Gastroesophageal sphincter (tissue), 4 donors: ENCODE measurements at regions not wholly inside any gene's neighbourhood (a gene's known extent, or its start where the extent isn't known, plus 50 kb on each side); places are given as distances from the start of the nearest gene placed in this dataset.

Experiments
- ATAC-seq: fragments of 150-250 bp; one replicate; pipeline ENCODE4 v1.9.1; 2016; ENCODE audit warnings: mild to moderate bottlenecking, moderate library complexity
- H3K27ac ChIP-seq, 4 donors: fragments of 200-600 bp; sonication (generic) in 3 of 4; 1 replicate in 3 of 4; 2 replicates in 1 of 4; pipeline ENCODE4 v1.5.1; 2016 to 2019
- H3K27me3 ChIP-seq: fragments of 200-600 bp; sonication (generic); one replicate; pipeline ENCODE4 v1.5.1; 2019
- H3K36me3 ChIP-seq, 2 donors: fragments of 200-600 bp; sonication (generic); one replicate each; pipeline ENCODE4 v1.5.1; 2019; ENCODE audit warnings: control low read depth in 1 of 2
- H3K4me1 ChIP-seq, 3 donors: fragments of 200-600 bp; sonication (generic); 1 replicate in 2 of 3; 2 replicates in 1 of 3; pipeline ENCODE4 v1.5.1; 2016 to 2019; ENCODE audit warnings: control low read depth in 2 of 3
- H3K4me3 ChIP-seq, 2 donors: fragments of 200-600 bp; sonication (generic); one replicate each; pipeline ENCODE4 v1.5.1; 2019; ENCODE audit warnings: mild to moderate bottlenecking in 1 of 2, moderate library complexity in 1 of 2
- H3K9me3 ChIP-seq, 3 donors: fragments of 200-600 bp; sonication (generic); one replicate each; pipeline ENCODE4 v1.5.1; 2017 to 2019; ENCODE audit warnings: control low read depth in 2 of 3
- CTCF ChIP-seq, 4 experiments: fragments of 200-600 bp in 2 of 4; fragments of 450-650 bp in 2 of 4; sonication (generic) in 1 of 4; IDR thresholded peaks; one replicate each; pipeline ENCODE4 v1.5.1; 2017 to 2019; ENCODE audit warnings: antibody characterized with exemption in 4 of 4, mild to moderate bottlenecking in 2 of 4, moderate library complexity in 2 of 4
- EP300 ChIP-seq: sonication (generic); formaldehyde crosslinking; IDR thresholded peaks from one replicate; pipeline ENCODE4 v1.6.1; 2017; ENCODE audit warnings: antibody characterized with exemption, mild to moderate bottlenecking
- POLR2A ChIP-seq, 2 donors: fragments of 450-650 bp; IDR thresholded peaks; one replicate each; pipeline ENCODE4 v1.6.1; 2017; ENCODE audit warnings: antibody characterized with exemption in 2 of 2, mild to moderate bottlenecking in 2 of 2, moderate library complexity in 1 of 2
- POLR2AphosphoS5 ChIP-seq: sonication (generic); formaldehyde crosslinking; IDR thresholded peaks from one replicate; pipeline ENCODE4 v1.6.1; 2017; ENCODE audit warnings: antibody characterized with exemption
- WGBS, 2 donors: methylation state at CpG; one replicate each; pipeline ENCODE4 v1.1.5; 2018; ENCODE audit warnings: low coverage in 1 of 2; 5-methylcytosine and 5-hydroxymethylcytosine counted together

GRCh38 chr5:145161391-145161790 is 673.8 kb downstream of the PRELID2 start:
- 36 to 54% methylated on average over 3 of the region's 3 CpGs for WGBS, 2 donors
- ATAC-seq = no peak
- H3K36me3 ChIP-seq = no peaks in the 10 kb centered on the region
- H3K4me1 ChIP-seq = no peaks in the 10 kb centered on the region
- no peaks in the 10 kb centered on the region for H3K9me3 ChIP-seq
- TF ChIP-seq CTCF (IDR thresholded peaks at IDR 0.05) (no peak), EP300 (no peak), POLR2AphosphoS5 (no peak), POLR2A (IDR thresholded peaks at IDR 0.05) (no peak)
- no peaks in the 10 kb centered on the region for H3K27me3 ChIP-seq
- no peak overlapping the region for H3K4me3 ChIP-seq
- H3K27ac ChIP-seq = no peak overlapping the region

DNA sequence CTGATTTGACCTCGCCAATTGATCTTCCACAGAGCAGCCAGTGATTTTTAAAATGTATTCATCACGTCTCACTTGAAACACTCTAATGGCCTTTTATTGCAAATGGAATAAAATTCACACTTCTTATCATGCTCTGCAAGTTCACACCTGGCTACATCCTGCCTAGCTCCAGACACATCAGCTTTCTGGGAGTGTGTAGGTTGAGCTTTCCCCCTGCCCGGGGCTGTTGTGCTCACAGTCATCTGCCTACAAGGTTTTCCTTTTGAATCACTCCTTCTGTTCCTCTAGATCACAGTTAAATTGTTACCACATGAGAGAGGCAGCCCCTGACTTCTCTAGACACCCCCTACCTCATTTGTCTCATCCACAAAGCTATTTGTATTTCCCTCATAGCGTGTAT is 674.5 kb downstream of the PRELID2 start:
- no peaks in the 10 kb centered on the region for H3K4me1 ChIP-seq
- H3K27me3 ChIP-seq = no peaks in the 10 kb centered on the region
- no peak overlapping the region for H3K4me3 ChIP-seq
- TF ChIP-seq CTCF (IDR thresholded peaks at IDR 0.05) (no peak), POLR2A (IDR thresholded peaks at IDR 0.05) (no peak), EP300 (no peak), POLR2AphosphoS5 (no peak)
- WGBS, 2 donors = 70 to 73% methylated on average over 4 of the region's 4 CpGs
- H3K27ac ChIP-seq = no peak overlapping the region
- ATAC-seq = no peak
- H3K36me3 ChIP-seq = no peaks in the 10 kb centered on the region
- no peaks in the 10 kb centered on the region for H3K9me3 ChIP-seq

- no peak for TF ChIP-seq CTCF (IDR thresholded peaks at IDR 0.05)
- TF ChIP-seq POLR2A (IDR thresholded peaks at IDR 0.05) = no peak
- no peak for TF ChIP-seq POLR2AphosphoS5
- no peak for TF ChIP-seq EP300
- no peaks in the 10 kb centered on the region for H3K9me3 ChIP-seq
- H3K4me3 ChIP-seq = no peak overlapping the region
- WGBS, 2 donors = 21 to 29% methylated on average over 4 of the region's 4 CpGs
- H3K4me1 ChIP-seq = no peaks in the 10 kb centered on the region
- H3K27me3 ChIP-seq = no peaks in the 10 kb centered on the region
- no peak overlapping the region for H3K27ac ChIP-seq
- ATAC-seq = no peak
- H3K36me3 ChIP-seq = no peaks in the 10 kb centered on the region
Measured at GRCh38 chr5:145158730-145159129, 676.4 kb downstream of the PRELID2 start.

DNA sequence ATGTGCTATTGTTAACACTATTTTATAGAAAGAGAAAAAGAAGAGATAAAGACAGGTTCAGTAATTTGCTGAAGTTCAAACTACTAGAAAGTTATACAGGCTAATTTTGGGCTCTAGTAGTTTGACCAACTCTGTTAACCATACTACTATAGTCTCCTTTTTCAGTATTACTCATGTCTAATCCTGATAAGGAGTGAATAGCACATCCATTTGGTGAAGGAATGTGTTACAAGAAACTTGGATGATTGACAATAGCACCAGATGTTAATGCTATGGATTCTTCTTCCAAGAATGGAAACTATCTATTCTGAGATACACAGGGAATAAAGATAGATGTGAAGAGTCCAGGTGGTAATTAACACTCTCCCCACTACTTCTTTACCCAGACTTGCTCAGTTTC is 677.3 kb downstream of the PRELID2 start:
- TF ChIP-seq EP300 = no peak
- TF ChIP-seq POLR2A (IDR thresholded peaks at IDR 0.05) = no peak
- no peak for TF ChIP-seq CTCF (IDR thresholded peaks at IDR 0.05)
- no peak for TF ChIP-seq POLR2AphosphoS5
- ATAC-seq = no peak
- H3K4me1 ChIP-seq = no peaks in the 10 kb centered on the region
- no peaks in the 10 kb centered on the region for H3K27me3 ChIP-seq
- no peaks in the 10 kb centered on the region for H3K9me3 ChIP-seq
- no peaks in the 10 kb centered on the region for H3K36me3 ChIP-seq
- no peak overlapping the region for H3K27ac ChIP-seq
- H3K4me3 ChIP-seq = no peak overlapping the region

- ATAC-seq = no peak
- 71 to 78% methylated on average over 1 of the region's 1 CpG for WGBS, 2 donors
- TF ChIP-seq POLR2AphosphoS5 (no peak), EP300 (no peak)
Measured at GRCh38 chr5:145141534-145141933, 693.6 kb downstream of the PRELID2 start.

GRCh38 chr5:145130996-145131395 is 704.1 kb downstream of the PRELID2 start:
- TF ChIP-seq CTCF (IDR thresholded peaks at IDR 0.05) (no peak), POLR2AphosphoS5 (no peak), EP300 (no peak), POLR2A (IDR thresholded peaks at IDR 0.05) (no peak)
- no peak overlapping the region for H3K27ac ChIP-seq
- no peak for ATAC-seq
- no peaks in the 10 kb centered on the region for H3K9me3 ChIP-seq
- no peak overlapping the region for H3K4me3 ChIP-seq
- H3K4me1 ChIP-seq = no peaks in the 10 kb centered on the region
- WGBS, 2 donors = 11 to 19% methylated on average over 3 of the region's 3 CpGs
- H3K36me3 ChIP-seq = no peaks in the 10 kb centered on the region
- H3K27me3 ChIP-seq = no peaks in the 10 kb centered on the region

More at GRCh38 chr5:145141534-145141933, 693.6 kb downstream of the PRELID2 start:
- no peak overlapping the region for H3K4me3 ChIP-seq
- H3K27me3 ChIP-seq = no peaks in the 10 kb centered on the region
- H3K4me1 ChIP-seq = no peaks in the 10 kb centered on the region
- no peaks in the 10 kb centered on the region for H3K9me3 ChIP-seq
- no peak overlapping the region for H3K27ac ChIP-seq
- H3K36me3 ChIP-seq = no peaks in the 10 kb centered on the region
